Neural cell (in vitro differentiated cells): ENCODE measurements at regions not wholly inside any gene's neighbourhood (a gene's known extent, or its start where the extent isn't known, plus 50 kb on each side); places are given as distances from the start of the nearest gene placed in this dataset.

Experiments
- CTCF ChIP-seq: fragments of 450-650 bp; IDR thresholded peaks from 2 replicates; pipeline ENCODE4 v1.5.1; 2014; ENCODE audit warnings: antibody characterized with exemption, mild to moderate bottlenecking, moderate library complexity; ENCODE audit not compliant: poor library complexity, severe bottlenecking
- POLR2AphosphoS5 ChIP-seq: IDR thresholded peaks from 2 replicates; pipeline ENCODE4 v1.6.1; 2012
- RAD21 ChIP-seq: fragments of 450-650 bp; conservative IDR thresholded peaks from 2 replicates; pipeline ENCODE4 v1.6.1; 2014; ENCODE audit warnings: antibody characterized with exemption, mild to moderate bottlenecking, moderate library complexity
- SMC3 ChIP-seq: fragments of 450-650 bp; conservative IDR thresholded peaks from 2 replicates; pipeline ENCODE4 v1.6.1; 2014; ENCODE audit warnings: antibody characterized with exemption, mild to moderate bottlenecking, moderate library complexity; ENCODE audit not compliant: poor library complexity

DNA sequence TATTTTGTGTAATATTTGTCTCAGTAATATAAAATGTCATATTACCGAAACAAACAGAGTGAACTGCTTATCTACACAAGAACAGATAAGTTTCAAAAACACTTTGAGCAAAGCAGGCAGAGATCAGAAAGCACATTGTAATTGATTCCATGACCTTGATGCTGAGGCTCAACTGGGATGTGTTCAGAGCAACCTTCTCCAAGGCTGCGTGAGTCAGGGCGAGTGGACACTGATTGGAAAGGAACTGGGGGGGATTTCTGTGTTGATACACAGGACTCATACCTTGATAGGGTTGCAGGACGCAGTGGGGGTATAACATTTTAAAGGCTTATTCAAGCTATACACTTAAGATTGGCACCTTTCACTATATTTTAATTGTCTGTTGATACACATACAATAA, 1136.3 kb downstream of the UQCRFS1 start:
- no peak for TF ChIP-seq RAD21
- TF ChIP-seq SMC3: no peak
- no peak for TF ChIP-seq CTCF
- TF ChIP-seq POLR2AphosphoS5: no peak
